A673 (cell line): ENCODE measurements at regions not wholly inside any gene's neighbourhood (a gene's known extent, or its start where the extent isn't known, plus 50 kb on each side); places are given as distances from the start of the nearest gene placed in this dataset.

ENCODE experiments used
- BruUV-seq: library from RNA; stranded (reverse); fragments of 400-500 nt; replicated peaks from 2 replicates; lab custom pipeline; 2021; lab: Mats Ljungman, UMichigan
- CTCF ChIA-PET: fragments of 300-600 bp; sonication (Branson Sonifier 250); formaldehyde crosslinking; loops from one replicate; lab custom pipeline; 2022; ENCODE audit warnings: antibody characterized with exemption; lab: Charles Lee
- POLR2A ChIA-PET: fragments of 300-600 bp; sonication (Branson Sonifier 250); formaldehyde crosslinking; loops from one replicate; lab custom pipeline; 2022; ENCODE audit warnings: antibody characterized with exemption; ENCODE audit not compliant: low non-redundant PET; lab: Charles Lee
- DNase-seq: peaks from one replicate; pipeline ENCODE4 v3.0.0-alpha.2; 2015; ENCODE audit warnings: low spot score
- H3K27ac ChIP-seq: fragments of 200-600 bp; sonication (generic); 2 replicates; pipeline ENCODE4 v1.5.1; 2016; ENCODE audit warnings: mixed run types, low read depth, mild to moderate bottlenecking, mixed read lengths, antibody characterized with exemption, low read length; ENCODE audit not compliant: poor library complexity, severe bottlenecking
- H3K27me3 ChIP-seq: fragments of 200-600 bp; sonication (generic); replicated peaks from 2 replicates; pipeline ENCODE4 v1.6.1; 2017; ENCODE audit warnings: mixed run types, low read depth, mild to moderate bottlenecking, mixed read lengths, antibody characterized with exemption, low read length; ENCODE audit not compliant: insufficient read depth, poor library complexity
- H3K36me3 ChIP-seq: fragments of 200-600 bp; sonication (generic); 2 replicates; pipeline ENCODE4 v1.6.1; 2016; ENCODE audit warnings: mixed run types, mild to moderate bottlenecking, mixed read lengths, antibody characterized with exemption, low read length; ENCODE audit not compliant: insufficient read depth, poor library complexity, severe bottlenecking
- H3K4me1 ChIP-seq: fragments of 200-600 bp; sonication (generic); 2 replicates; pipeline ENCODE4 v1.6.1; 2017; ENCODE audit warnings: mixed run types, mild to moderate bottlenecking, mixed read lengths, antibody characterized with exemption, low read length; ENCODE audit not compliant: insufficient read depth, poor library complexity, severe bottlenecking
- H3K4me3 ChIP-seq: fragments of 200-600 bp; sonication (generic); 2 replicates; pipeline ENCODE4 v1.5.1; 2016; ENCODE audit warnings: low read depth, mixed run types, mild to moderate bottlenecking, mixed read lengths, low read length; ENCODE audit not compliant: poor library complexity, severe bottlenecking
- H3K9me3 ChIP-seq: fragments of 200-600 bp; sonication (generic); 2 replicates; pipeline ENCODE4 v1.6.1; 2016; ENCODE audit warnings: mixed run types, low read depth, mild to moderate bottlenecking, mixed read lengths, antibody characterized with exemption, low read length; ENCODE audit not compliant: poor library complexity, severe bottlenecking
- CTCF ChIP-seq: fragments of 300-800, 200-600 bp; sonication (generic); conservative IDR thresholded peaks from 2 replicates; pipeline ENCODE4 v1.5.1; 2017; ENCODE audit warnings: low read depth, mild to moderate bottlenecking, antibody characterized with exemption, low read length, moderate library complexity, mixed read lengths
- EZH2 ChIP-seq: fragments of 200-600 bp; sonication (generic); IDR thresholded peaks from 2 replicates; pipeline ENCODE4 v1.6.1; 2017; ENCODE audit warnings: borderline replicate concordance, low read depth, mild to moderate bottlenecking, mixed read lengths, antibody characterized with exemption, low read length; ENCODE audit not compliant: poor library complexity, severe bottlenecking
- intact Hi-C: fragments of 100-400 bp; cut with micrococcal nuclease; formaldehyde crosslinking; loops from one replicate; pipeline ENCODE4 v1.10.0; 2022; ENCODE audit not compliant: unreplicated experiment

GRCh38 chr11:39374963-39375698 is 2084.3 kb downstream of the LRRC4C start:
- no TSS peak for BruUV-seq
- CTCF ChIA-PET = interaction anchor here (0.6 to 1.2 kb wide), 5 partner anchors 9 to 506 kb away, joined by 3 to 8 read pairs (median 4); no protein-coding TSS in a partner anchor
- Histone ChIP-seq H3K27ac (peak overlapping the region; percentile 3), H3K36me3 (no peaks in the 10 kb centered on the region), H3K27me3 (no peaks in the 10 kb centered on the region), H3K4me1 (peaks cover 11% of the 10 kb centered on the region), H3K4me3 (no peak overlapping the region), H3K9me3 (peaks cover 10% of the 10 kb centered on the region)
- peak; percentile 92 for DNase-seq
- TF ChIP-seq EZH2 (no peak), CTCF (peak; percentile 97)
- intact Hi-C loops = loop anchor here (2.0 to 10.0 kb wide), 3 partner anchors 154 to 980 kb away; no protein-coding TSS in a partner anchor
- POLR2A ChIA-PET = interaction anchor here (0.6 to 0.7 kb wide), 3 partner anchors 82 to 919 kb away, joined by 3 read pairs; no protein-coding TSS in a partner anchor

- intact Hi-C loops = loop anchor here (2.0 to 5.0 kb wide), 6 partner anchors 91 to 1920 kb away; no protein-coding TSS in a partner anchor
- TF ChIP-seq EZH2 (no peak), CTCF (no peak)
- Histone ChIP-seq H3K4me3 (no peak overlapping the region), H3K9me3 (peaks cover 10% of the 10 kb centered on the region), H3K27me3 (no peaks in the 10 kb centered on the region), H3K27ac (no peak overlapping the region), H3K4me1 (peaks cover 32% of the 10 kb centered on the region), H3K36me3 (peaks cover 3% of the 10 kb centered on the region)
- ChIA-PET CTCF (interaction anchor here (0.6 kb wide), 1 partner anchor 22 kb away, joined by 3 read pairs; no protein-coding TSS in a partner anchor), POLR2A (no interaction called here)
- DNase-seq = no peak
- no TSS peak for BruUV-seq
Observed at GRCh38 chr11:39367534-39367933, 2091.9 kb downstream of the LRRC4C start.

GRCh38 chr11:39365809-39366436 is 2093.5 kb downstream of the LRRC4C start:
- BruUV-seq = TSS peak; percentile 85
- peaks cover 5% of the 10 kb centered on the region for H3K9me3 ChIP-seq
- H3K27ac ChIP-seq = peak overlapping the region; percentile 56
- no peak overlapping the region for H3K4me3 ChIP-seq
- CTCF ChIA-PET = interaction anchor here (0.5 to 2.0 kb wide), 11 partner anchors 9 to 759 kb away, joined by 3 to 8 read pairs (median 4); no protein-coding TSS in a partner anchor
- peak; percentile 96 for DNase-seq
- no peak for TF ChIP-seq EZH2
- peak; percentile 99 for TF ChIP-seq CTCF
- H3K36me3 ChIP-seq = peaks cover 3% of the 10 kb centered on the region
- POLR2A ChIA-PET = interaction anchor here (0.6 to 0.7 kb wide), 5 partner anchors 92 to 877 kb away, joined by 3 to 4 read pairs (median 3); no protein-coding TSS in a partner anchor
- peaks cover 32% of the 10 kb centered on the region for H3K4me1 ChIP-seq
- no peaks in the 10 kb centered on the region for H3K27me3 ChIP-seq
- intact Hi-C loops = loop anchor here (1.0 to 5.0 kb wide), 8 partner anchors 93 to 1919 kb away; no protein-coding TSS in a partner anchor
